K562 (cell line): ENCODE measurements at regions not wholly inside any gene's neighbourhood (a gene's known extent, or its start where the extent isn't known, plus 50 kb on each side); places are given as distances from the start of the nearest gene placed in this dataset.

ENCODE experiments used
- ARID3A ChIP-seq: IDR thresholded peaks from 2 replicates; pipeline ENCODE4 v1.6.1; 2012; ENCODE audit warnings: low read depth, low read length, improper control_type of control experiment, borderline replicate concordance
- CTBP1 ChIP-seq: fragments of 450-650 bp; IDR thresholded peaks from 2 replicates; pipeline ENCODE4 v1.6.1; 2016; ENCODE audit warnings: borderline replicate concordance
- EHMT2 ChIP-seq: fragments of 450-650 bp; IDR thresholded peaks from 2 replicates; pipeline ENCODE4 v1.6.1; 2018; ENCODE audit warnings: antibody characterized with exemption
- ELF2 ChIP-seq: fragments of 250-450 bp; sonication (Bioruptor Pico); IDR thresholded peaks from 2 replicates; pipeline ENCODE4 v1.5.0; 2021; ENCODE audit warnings: mild to moderate bottlenecking
- FOXA3 ChIP-seq, 2 experiments: fragments of 450-650 bp in 1 of 2; sonication (generic) in 1 of 2; formaldehyde crosslinking; IDR thresholded peaks in 1 of 2; conservative IDR thresholded peaks in 1 of 2; 2 replicates each; pipeline versions ENCODE4 v1.4.0 to v1.8.0; 2020 to 2022; ENCODE audit warnings: mild to moderate bottlenecking in 2 of 2, missing genetic modification reagents in 1 of 2
- GTF3C2 ChIP-seq: IDR thresholded peaks from 3 replicates; pipeline ENCODE4 v1.6.1; 2011; ENCODE audit warnings: borderline replicate concordance, mild to moderate bottlenecking, moderate library complexity; ENCODE audit not compliant: insufficient read length; ENCODE audit errors: extremely low read depth
- JUNB ChIP-seq: fragments of 450-650 bp; formaldehyde crosslinking; conservative IDR thresholded peaks from 2 replicates; pipeline ENCODE4 v1.4.0; 2020; ENCODE audit warnings: mild to moderate bottlenecking
- OTX1 ChIP-seq: fragments of 450-650 bp; formaldehyde crosslinking; IDR thresholded peaks from 2 replicates; pipeline ENCODE4 v1.4.0; 2022; ENCODE audit warnings: mild to moderate bottlenecking
- RBFOX2 ChIP-seq: fragments of 200-400 bp; formaldehyde crosslinking; IDR thresholded peaks from 2 replicates; pipeline ENCODE4 v1.6.1; 2017; ENCODE audit warnings: low read depth, mild to moderate bottlenecking, low read length, moderate library complexity
- SP1 ChIP-seq: sonication (generic); formaldehyde crosslinking; IDR thresholded peaks from 2 replicates; pipeline ENCODE4 v1.8.1; 2022; ENCODE audit warnings: mild to moderate bottlenecking, missing genetic modification reagents
- TBL1XR1 ChIP-seq, 2 experiments: IDR thresholded peaks; 2 replicates each; pipeline ENCODE4 v1.6.1; 2012; ENCODE audit warnings: improper control_type of control experiment in 2 of 2, low read length in 2 of 2, mild to moderate bottlenecking in 1 of 2
- ZFP36 ChIP-seq: fragments of 150-350 bp; IDR thresholded peaks from 2 replicates; pipeline ENCODE4 v1.6.1; 2018; ENCODE audit warnings: low read length, low read depth; ENCODE audit not compliant: partially characterized antibody
- ZNF146 ChIP-seq: IDR thresholded peaks from one replicate; pipeline ENCODE4 v1.6.1; 2018; ENCODE audit warnings: missing compliant biosample characterization; ENCODE audit not compliant: unreplicated experiment
- ZNF24 ChIP-seq: fragments of 450-650 bp; IDR thresholded peaks from 2 replicates; pipeline ENCODE4 v1.6.1; 2016
- ZNF518B ChIP-seq: fragments of 250-450 bp; sonication (Bioruptor Pico); IDR thresholded peaks from 2 replicates; pipeline ENCODE4 v1.5.0; 2021; ENCODE audit warnings: mild to moderate bottlenecking, moderate library complexity
- ZNF740 ChIP-seq, 3 experiments: fragments of 200-800 bp in 1 of 3; sonication (Bioruptor generic) in 1 of 3; sonication (generic) in 1 of 3; formaldehyde crosslinking in 1 of 3; IDR thresholded peaks; 2 replicates each; pipeline versions ENCODE4 v1.6.1 to v1.8.0; 2016 to 2022; ENCODE audit warnings: mild to moderate bottlenecking in 2 of 3, missing compliant biosample characterization in 2 of 3, missing genetic modification characterization in 2 of 3, missing genetic modification reagents in 1 of 3
- ZNF75A ChIP-seq: fragments of 450-650 bp; formaldehyde crosslinking; IDR thresholded peaks from 2 replicates; pipeline ENCODE4 v1.4.0; 2020; ENCODE audit warnings: mild to moderate bottlenecking
- ZNF766 ChIP-seq: fragments of 200-800 bp; sonication (Bioruptor generic); conservative IDR thresholded peaks from 2 replicates; pipeline ENCODE4 v1.6.1; 2016; ENCODE audit warnings: missing genetic modification characterization, missing compliant biosample characterization

- 0 out of 2 replicates have a peak, but pooled peaks have one; percentile 86 for TF ChIP-seq ARID3A
- peak; percentile 90 to 91 for TF ChIP-seq FOXA3 (CRISPR knock-in tag; conservative IDR thresholded peaks at IDR 0.05 in 1 of 2, IDR thresholded peaks at IDR 0.05 in 1 of 2)
- TF ChIP-seq ZNF24, result no peak
- no peak for TF ChIP-seq GTF3C2
- TF ChIP-seq EHMT2, result no peak; the same call in 1 of the 2 replicates
- no peak; the same call in 1 of the 2 replicates for TF ChIP-seq ELF2 (CRISPR knock-in tag)
- peak; percentile 75 for TF ChIP-seq RBFOX2
- no peak for TF ChIP-seq ZNF146 (CRISPR knock-in tag)
- peak; percentile 48; the same call in 1 of the 2 replicates for TF ChIP-seq ZNF766 (CRISPR knock-in tag)
- TF ChIP-seq SP1 (CRISPR knock-in tag), result no peak; the same call in 1 of the 2 replicates
- no peak for TF ChIP-seq ZNF740 (CRISPR knock-in tag; IDR thresholded peaks at IDR 0.05)
- TF ChIP-seq ZNF740 (tag; IDR thresholded peaks at IDR 0.05), result no peak
- no peak for TF ChIP-seq ZNF518B (CRISPR knock-in tag)
- TF ChIP-seq ZFP36, result peak; percentile 35
- peak; percentile 97 for TF ChIP-seq CTBP1
- peak; percentile 19 to 50; a peak in 1 of 4 replicates for TF ChIP-seq TBL1XR1 (IDR thresholded peaks at IDR 0.05; ENCODE audit: low read length in 2 of 2)
- no peak for TF ChIP-seq JUNB (CRISPR knock-in tag)
- no peak for TF ChIP-seq OTX1 (CRISPR knock-in tag)
- TF ChIP-seq ZNF75A (CRISPR knock-in tag), result no peak
Measured at GRCh38 chr7:159197066-159197975, 52.7 kb upstream of the VIPR2 start (continued).
